Ovary (tissue), 3 donors: ENCODE measurements at regions not wholly inside any gene's neighbourhood (a gene's known extent, or its start where the extent isn't known, plus 50 kb on each side); places are given as distances from the start of the nearest gene placed in this dataset.

Experiments used
- CTCF ChIP-seq, 3 donors: fragments of 450-650 bp in 2 of 3; fragments of 200-600 bp in 1 of 3; IDR thresholded peaks; one replicate each; pipeline versions ENCODE4 v1.5.1 to v1.8.0; 2016 to 2022; ENCODE audit warnings: antibody characterized with exemption in 3 of 3, mild to moderate bottlenecking in 1 of 3
- POLR2A ChIP-seq: fragments of 450-650 bp; IDR thresholded peaks from one replicate; pipeline ENCODE4 v1.6.1; 2017; ENCODE audit warnings: antibody characterized with exemption, mild to moderate bottlenecking, moderate library complexity
- donor health status: DM: no; HTN: no; CAD: no.

GRCh38 chr4:72706684-72707083 lies 137.7 kb upstream of the ADAMTS3 start:
- no peak for TF ChIP-seq CTCF (IDR thresholded peaks at IDR 0.05)
- no peak for TF ChIP-seq POLR2A
